ENCODE measurements at regions not wholly inside any gene's neighbourhood (a gene's known extent, or its start where the extent isn't known, plus 50 kb on each side); places are given as distances from the start of the nearest gene placed in this dataset.

DNA sequence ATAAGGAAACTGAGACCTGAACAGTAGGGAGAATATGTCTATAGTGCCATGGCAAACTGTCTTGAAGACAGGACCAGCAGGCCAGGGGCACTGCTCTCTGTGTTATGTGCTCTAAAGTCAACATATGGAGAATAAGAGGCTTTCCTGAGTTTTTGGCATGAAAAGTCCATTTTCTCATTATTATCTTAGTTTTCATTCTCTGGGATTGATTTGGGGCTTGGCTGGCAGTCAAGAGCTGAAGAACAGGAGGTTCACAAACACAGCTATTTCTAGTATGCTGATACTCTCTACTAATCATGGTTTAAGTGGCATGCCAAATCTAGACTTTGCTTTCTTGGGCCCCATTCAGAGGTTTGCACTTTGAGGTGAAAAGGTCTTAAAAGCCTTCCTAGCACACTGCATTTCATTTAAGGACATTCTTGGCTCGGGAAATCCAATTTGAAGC lies 404.4 kb downstream of the ZNF608 start:
- TF ChIP-seq, protein P1, sequence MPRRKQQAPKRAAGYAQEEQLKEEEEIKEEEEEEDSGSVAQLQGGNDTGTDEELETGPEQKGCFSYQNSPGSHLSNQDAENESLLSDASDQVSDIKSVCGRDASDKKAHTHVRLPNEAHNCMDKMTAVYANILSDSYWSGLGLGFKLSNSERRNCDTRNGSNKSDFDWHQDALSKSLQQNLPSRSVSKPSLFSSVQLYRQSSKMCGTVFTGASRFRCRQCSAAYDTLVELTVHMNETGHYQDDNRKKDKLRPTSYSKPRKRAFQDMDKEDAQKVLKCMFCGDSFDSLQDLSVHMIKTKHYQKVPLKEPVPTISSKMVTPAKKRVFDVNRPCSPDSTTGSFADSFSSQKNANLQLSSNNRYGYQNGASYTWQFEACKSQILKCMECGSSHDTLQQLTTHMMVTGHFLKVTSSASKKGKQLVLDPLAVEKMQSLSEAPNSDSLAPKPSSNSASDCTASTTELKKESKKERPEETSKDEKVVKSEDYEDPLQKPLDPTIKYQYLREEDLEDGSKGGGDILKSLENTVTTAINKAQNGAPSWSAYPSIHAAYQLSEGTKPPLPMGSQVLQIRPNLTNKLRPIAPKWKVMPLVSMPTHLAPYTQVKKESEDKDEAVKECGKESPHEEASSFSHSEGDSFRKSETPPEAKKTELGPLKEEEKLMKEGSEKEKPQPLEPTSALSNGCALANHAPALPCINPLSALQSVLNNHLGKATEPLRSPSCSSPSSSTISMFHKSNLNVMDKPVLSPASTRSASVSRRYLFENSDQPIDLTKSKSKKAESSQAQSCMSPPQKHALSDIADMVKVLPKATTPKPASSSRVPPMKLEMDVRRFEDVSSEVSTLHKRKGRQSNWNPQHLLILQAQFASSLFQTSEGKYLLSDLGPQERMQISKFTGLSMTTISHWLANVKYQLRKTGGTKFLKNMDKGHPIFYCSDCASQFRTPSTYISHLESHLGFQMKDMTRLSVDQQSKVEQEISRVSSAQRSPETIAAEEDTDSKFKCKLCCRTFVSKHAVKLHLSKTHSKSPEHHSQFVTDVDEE (CRISPR knock-in tag; IDR thresholded peaks at IDR 0.05) = peak; percentile 29; the same call in 1 of the 2 replicates
- TF ChIP-seq ISL1 (CRISPR knock-in tag; IDR thresholded peaks at IDR 0.05) (peak; percentile 97), TOX (CRISPR knock-in tag; IDR thresholded peaks at IDR 0.05; ENCODE audit: borderline replicate concordance) (peak; percentile 58; the same call in 1 of the 2 replicates), ARNTL (CRISPR knock-in tag; IDR thresholded peaks at IDR 0.05; ENCODE audit: borderline replicate concordance, low read depth) (no peak), OSR1 (CRISPR knock-in tag; IDR thresholded peaks at IDR 0.05) (no peak), ZFP30 (CRISPR knock-in tag; IDR thresholded peaks at IDR 0.05) (peak; percentile 47; the same call in 1 of the 2 replicates)
- TF ChIP-seq, protein P2, sequence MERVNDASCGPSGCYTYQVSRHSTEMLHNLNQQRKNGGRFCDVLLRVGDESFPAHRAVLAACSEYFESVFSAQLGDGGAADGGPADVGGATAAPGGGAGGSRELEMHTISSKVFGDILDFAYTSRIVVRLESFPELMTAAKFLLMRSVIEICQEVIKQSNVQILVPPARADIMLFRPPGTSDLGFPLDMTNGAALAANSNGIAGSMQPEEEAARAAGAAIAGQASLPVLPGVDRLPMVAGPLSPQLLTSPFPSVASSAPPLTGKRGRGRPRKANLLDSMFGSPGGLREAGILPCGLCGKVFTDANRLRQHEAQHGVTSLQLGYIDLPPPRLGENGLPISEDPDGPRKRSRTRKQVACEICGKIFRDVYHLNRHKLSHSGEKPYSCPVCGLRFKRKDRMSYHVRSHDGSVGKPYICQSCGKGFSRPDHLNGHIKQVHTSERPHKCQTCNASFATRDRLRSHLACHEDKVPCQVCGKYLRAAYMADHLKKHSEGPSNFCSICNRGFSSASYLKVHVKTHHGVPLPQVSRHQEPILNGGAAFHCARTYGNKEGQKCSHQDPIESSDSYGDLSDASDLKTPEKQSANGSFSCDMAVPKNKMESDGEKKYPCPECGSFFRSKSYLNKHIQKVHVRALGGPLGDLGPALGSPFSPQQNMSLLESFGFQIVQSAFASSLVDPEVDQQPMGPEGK (CRISPR knock-in tag; IDR thresholded peaks at IDR 0.05; ENCODE audit: borderline replicate concordance) = no peak
- TF ChIP-seq, protein P3, sequence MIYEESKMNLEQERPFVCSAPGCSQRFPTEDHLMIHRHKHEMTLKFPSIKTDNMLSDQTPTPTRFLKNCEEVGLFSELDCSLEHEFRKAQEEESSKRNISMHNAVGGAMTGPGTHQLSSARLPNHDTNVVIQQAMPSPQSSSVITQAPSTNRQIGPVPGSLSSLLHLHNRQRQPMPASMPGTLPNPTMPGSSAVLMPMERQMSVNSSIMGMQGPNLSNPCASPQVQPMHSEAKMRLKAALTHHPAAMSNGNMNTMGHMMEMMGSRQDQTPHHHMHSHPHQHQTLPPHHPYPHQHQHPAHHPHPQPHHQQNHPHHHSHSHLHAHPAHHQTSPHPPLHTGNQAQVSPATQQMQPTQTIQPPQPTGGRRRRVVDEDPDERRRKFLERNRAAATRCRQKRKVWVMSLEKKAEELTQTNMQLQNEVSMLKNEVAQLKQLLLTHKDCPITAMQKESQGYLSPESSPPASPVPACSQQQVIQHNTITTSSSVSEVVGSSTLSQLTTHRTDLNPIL (CRISPR knock-in tag; IDR thresholded peaks at IDR 0.05; ENCODE audit: low read depth) = no peak
- peak; percentile 81 for ATAC-seq

DNA sequence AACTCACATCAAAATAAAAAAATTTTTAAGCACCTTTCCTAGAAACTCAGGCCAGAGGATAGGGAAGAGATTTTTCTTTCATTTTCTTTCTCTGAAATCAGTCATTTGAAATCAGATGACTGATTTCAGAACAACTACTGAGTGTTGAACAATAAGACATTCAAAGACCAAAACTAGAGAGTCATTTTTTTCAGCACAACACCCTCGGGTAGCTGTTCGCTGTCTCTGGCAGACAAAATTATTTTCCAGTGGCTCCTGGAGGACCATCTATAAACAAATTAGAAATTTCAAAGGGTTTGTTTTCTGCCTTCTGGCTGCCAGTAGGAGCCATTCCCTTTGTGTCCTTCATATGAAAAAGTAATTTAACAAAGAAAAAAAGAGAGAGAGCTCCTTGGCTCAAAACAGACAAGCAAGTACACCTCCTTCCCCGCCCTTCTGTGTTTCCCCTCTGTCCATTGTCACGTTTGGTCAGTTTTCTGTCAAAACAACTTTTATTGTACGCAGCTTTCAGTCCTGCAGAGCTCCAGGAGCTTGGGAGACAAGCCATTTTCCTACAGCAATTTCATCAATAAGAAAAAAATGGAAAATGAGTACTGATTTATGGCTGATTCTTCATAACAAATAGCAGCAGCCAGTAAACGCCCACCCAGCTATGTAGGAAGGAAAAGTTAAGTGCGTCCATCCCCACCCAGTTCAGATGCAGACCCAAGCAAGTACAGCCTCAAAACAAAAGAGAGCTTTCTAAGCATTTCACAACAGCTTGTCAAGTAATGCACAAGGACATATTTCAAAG lies 405.2 kb downstream of the ZNF608 start:
- TF ChIP-seq OSR1 (CRISPR knock-in tag; IDR thresholded peaks at IDR 0.05) (no peak), ESRRG (CRISPR knock-in tag; IDR thresholded peaks at IDR 0.05) (no peak), ARNTL (CRISPR knock-in tag; IDR thresholded peaks at IDR 0.05; ENCODE audit: borderline replicate concordance, low read depth) (no peak)
- ATAC-seq = no peak

DNA sequence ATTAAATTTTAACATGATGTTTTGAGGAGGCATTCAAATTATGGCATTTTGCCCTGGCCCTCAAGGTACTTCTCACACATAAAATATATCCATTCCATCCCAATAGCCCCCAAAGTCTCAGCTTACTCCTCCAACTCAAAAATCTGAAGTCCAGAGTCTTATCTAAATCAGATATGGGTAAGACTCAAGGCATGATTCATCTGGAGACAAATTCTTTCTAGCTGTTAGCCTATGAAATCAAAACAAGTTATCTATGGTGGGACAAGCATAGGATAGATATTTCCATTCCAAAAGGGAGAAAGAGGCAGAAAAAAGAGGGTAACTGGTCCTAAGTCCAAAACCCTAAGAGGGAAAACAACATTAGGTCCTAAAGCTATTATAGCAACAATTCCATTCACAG lies 408.4 kb downstream of the ZNF608 start:
- TF ChIP-seq, protein P4, sequence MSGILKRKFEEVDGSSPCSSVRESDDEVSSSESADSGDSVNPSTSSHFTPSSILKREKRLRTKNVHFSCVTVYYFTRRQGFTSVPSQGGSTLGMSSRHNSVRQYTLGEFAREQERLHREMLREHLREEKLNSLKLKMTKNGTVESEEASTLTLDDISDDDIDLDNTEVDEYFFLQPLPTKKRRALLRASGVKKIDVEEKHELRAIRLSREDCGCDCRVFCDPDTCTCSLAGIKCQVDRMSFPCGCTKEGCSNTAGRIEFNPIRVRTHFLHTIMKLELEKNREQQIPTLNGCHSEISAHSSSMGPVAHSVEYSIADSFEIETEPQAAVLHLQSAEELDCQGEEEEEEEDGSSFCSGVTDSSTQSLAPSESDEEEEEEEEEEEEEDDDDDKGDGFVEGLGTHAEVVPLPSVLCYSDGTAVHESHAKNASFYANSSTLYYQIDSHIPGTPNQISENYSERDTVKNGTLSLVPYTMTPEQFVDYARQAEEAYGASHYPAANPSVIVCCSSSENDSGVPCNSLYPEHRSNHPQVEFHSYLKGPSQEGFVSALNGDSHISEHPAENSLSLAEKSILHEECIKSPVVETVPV (CRISPR knock-in tag; IDR thresholded peaks at IDR 0.05) = no peak
- TF ChIP-seq ISL1 (CRISPR knock-in tag; IDR thresholded peaks at IDR 0.05) (no peak), BACH2 (CRISPR knock-in tag; IDR thresholded peaks at IDR 0.05; ENCODE audit: borderline replicate concordance) (no peak), ZC3H10 (CRISPR knock-in tag; IDR thresholded peaks at IDR 0.05) (no peak), RARB (CRISPR knock-in tag; IDR thresholded peaks at IDR 0.05) (no peak), SNAI2 (CRISPR knock-in tag; IDR thresholded peaks at IDR 0.05) (no peak), ZFP30 (CRISPR knock-in tag; IDR thresholded peaks at IDR 0.05) (no peak)
- TF ChIP-seq, protein P3 (CRISPR knock-in tag; IDR thresholded peaks at IDR 0.05; ENCODE audit: low read depth) = no peak
- TF ChIP-seq, protein P5, sequence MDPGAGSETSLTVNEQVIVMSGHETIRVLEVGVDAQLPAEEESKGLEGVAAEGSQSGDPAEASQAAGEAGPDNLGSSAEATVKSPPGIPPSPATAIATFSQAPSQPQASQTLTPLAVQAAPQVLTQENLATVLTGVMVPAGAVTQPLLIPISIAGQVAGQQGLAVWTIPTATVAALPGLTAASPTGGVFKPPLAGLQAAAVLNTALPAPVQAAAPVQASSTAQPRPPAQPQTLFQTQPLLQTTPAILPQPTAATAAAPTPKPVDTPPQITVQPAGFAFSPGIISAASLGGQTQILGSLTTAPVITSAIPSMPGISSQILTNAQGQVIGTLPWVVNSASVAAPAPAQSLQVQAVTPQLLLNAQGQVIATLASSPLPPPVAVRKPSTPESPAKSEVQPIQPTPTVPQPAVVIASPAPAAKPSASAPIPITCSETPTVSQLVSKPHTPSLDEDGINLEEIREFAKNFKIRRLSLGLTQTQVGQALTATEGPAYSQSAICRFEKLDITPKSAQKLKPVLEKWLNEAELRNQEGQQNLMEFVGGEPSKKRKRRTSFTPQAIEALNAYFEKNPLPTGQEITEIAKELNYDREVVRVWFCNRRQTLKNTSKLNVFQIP (CRISPR knock-in tag; IDR thresholded peaks at IDR 0.05; ENCODE audit: borderline replicate concordance, low read depth) = no peak
- no peak for ATAC-seq
